ENCODE measurements at regions not wholly inside any gene's neighbourhood (a gene's known extent, or its start where the extent isn't known, plus 50 kb on each side); places are given as distances from the start of the nearest gene placed in this dataset.
A peak's percentile ranks its signal among the peaks of the same experiment; 100 is the strongest.
"Not testable (repeated sequence)": the region's sequence is repeated elsewhere in the genome, so short reads cannot be mapped to it uniquely, and the experiment has no call there.

GRCh38 chr11:116335078-116335477, 437.7 kb downstream of the BUD13 start:
- no peak for DNase-seq

DNA sequence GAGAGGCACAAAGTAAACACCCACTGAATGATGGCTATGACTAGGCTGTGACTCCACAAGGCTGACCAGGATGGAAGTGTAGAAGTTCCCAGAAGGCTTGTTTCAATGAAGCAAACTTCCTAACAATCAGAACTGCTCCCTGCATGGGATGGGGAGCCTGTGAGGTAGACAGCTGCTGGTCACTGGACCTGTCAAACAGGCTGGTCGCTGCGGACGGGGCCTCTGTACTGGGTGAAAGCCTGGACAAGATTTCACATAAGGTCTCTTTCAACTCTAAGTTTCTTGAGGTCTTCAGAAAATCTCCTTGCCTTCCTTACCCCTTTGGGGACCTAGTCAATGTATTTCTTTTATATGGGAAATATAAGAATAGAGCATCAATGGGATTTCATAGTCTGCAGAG, 438.2 kb downstream of the BUD13 start:
- DNase-seq, result no peak

GRCh38 chr11:116333001-116333535, 439.7 kb downstream of the BUD13 start:
- no peak for DNase-seq

DNA sequence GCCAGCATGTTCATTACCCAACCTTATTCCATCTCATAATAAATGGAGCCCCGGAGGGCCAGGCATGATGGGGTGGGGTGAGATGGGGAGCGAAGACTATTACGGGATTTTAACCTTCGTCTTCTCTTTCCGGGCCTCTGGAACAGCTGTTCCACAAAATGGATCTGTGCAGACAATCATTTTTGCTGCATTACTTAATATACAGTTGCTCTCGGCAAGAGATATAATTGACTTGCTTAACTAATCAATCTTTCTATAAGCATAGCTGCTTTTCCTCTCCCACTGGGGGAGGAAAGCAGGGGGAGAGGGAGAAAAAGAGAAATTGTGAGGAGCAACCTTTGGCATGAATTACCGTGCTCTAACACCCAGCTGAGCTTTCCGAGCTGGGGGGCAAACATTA, 440.4 kb downstream of the BUD13 start:
- DNase-seq, result no peak

DNA sequence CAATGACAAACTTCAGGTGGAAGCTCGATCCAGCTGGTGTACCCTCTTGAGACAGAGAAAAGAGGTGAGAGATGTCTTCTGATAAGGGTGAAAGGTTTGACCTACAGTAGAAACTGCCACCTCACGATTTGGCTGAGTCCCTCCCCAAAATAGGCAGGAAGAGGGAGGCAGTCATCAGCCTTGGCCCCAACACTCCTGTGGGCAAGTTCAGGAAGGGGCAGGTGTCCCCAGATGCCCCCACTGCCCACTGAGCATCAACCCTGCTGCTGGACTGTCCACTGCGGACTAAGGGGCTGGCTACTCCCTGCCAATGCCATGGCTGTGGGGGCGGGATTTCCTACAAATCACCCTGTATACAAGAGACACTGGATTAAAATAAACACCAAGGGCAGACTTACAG, 441.4 kb downstream of the BUD13 start:
- DNase-seq, result no peak

DNA sequence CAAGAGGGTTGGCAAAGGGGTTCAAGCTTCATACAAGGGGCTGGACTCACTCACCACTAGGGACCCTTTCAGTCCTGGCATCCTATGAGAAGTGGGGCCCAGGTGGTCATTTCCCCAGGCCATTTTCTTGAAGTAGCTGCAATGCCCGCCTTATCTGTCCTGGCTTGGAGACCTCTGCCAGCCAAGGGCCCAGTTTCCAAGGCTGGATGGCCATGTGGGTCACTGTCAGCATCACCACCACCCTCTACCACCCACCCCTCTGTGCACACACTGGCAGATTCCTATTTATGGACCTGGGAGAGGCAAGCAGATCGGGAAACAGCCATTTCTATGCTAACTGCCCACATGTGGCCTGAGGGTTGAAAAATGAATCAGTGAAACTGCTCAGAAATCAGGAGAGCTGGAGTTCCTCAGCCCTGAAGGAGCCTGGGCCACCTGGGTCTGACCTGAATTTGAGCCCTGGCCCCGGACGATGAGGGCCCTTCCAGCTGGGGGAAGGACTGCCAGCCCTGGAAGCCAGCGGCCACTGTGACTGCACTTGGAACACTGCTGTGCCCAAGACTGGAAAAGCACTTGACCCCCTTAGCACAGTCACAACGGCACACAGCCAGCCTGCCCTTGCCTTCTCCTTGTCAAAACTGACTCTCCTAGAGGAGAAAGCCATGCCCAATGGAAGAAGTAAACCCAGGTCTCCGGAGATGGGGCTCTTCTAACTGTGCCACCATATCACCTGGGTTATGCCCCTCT, 442.2 kb downstream of the BUD13 start:
- no peak for DNase-seq

GRCh38 chr11:116329354-116330090, 443.3 kb downstream of the BUD13 start:
- DNase-seq, result no peak

GRCh38 chr11:116328851-116329250, 443.9 kb downstream of the BUD13 start:
- DNase-seq, result no peak

DNA sequence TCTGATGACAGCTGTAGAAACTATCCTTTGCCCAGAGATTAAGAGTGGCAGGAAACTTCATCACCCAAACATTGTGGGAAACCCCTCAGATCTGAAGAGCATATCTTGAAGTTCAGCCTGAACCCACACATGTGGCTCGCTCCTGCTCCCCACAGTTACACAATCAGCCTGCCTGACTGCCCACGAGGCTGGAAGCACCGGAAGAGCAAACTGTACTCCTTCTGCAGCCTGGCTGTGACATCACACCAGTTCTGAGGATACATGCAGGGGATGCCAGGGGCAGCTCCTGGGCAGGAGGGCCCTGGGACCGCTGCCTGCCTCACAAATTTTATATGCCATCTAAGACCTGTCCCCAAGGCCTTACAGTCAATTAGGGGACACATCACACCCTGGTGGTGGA, 444.4 kb downstream of the BUD13 start:
- DNase-seq, result no peak

DNA sequence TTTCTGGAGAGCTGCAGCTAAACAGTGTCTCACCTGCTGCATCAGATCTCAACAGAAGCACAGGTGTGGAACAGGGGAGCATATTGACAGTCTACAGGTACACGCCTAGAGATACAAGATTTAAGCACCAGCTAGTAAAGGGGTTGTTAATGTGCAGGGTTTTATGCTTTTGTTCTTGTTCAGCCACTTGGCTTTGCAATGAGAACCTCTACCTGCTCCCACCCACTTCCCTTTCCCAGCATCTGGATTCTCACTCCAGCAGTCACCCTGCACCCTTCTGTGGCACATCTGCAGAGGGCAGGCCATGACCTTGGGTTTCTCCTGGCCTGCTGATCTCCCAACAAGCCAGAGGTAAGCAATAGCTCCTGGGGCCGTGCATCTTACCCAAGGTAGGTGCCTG, 446.6 kb downstream of the BUD13 start:
- no peak for DNase-seq

DNA sequence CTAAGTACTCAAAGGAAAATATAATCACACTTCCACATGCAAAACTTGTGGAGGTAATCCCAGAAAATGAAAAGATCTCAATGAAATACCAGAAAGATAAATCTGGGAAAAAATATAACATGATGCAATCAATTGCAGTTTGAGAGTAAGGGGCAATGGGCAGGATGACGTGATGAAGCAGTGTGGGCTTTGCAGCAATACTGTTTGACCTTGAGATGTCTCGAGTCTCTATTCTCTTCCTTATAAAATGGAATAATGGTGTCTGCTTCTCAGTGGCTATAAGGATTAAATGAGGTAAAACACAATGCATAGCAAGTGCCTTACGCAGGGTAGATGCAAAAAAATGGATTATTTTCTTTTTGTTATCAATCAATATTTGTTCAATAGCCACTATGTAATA, 447.5 kb downstream of the BUD13 start:
- DNase-seq, result no peak

GRCh38 chr11:116324077-116324476, 448.7 kb downstream of the BUD13 start:
- DNase-seq, result not testable (repeated sequence)

DNA sequence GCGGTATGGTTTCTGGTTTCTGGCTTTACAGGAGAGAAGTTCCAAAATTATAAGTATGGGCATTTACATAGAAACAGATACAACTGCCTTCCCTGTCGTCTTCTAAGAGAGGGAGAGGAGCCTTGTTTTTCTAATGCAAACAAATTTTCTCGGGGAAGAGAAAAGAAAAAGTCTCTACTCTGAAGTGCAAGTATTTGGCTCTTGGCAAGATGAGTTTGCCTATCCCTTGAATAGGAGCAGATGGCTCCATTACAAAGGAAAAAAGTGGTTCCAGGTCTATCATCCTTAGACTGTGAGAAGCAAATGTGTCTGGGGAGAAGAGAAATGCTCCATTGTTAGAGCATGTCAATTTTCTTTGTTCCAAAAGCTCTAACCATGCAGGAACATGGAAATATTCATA, 455.6 kb downstream of the BUD13 start:
- no peak for DNase-seq

GRCh38 chr11:116314006-116314405, 458.8 kb downstream of the BUD13 start:
- no peak for DNase-seq

- DNase-seq, result peak; percentile 37
These were observed 460.0 kb downstream of the BUD13 start for GRCh38 chr11:116312570-116313391.

GRCh38 chr11:116311206-116311605, 461.6 kb downstream of the BUD13 start:
- no peak for DNase-seq

DNA sequence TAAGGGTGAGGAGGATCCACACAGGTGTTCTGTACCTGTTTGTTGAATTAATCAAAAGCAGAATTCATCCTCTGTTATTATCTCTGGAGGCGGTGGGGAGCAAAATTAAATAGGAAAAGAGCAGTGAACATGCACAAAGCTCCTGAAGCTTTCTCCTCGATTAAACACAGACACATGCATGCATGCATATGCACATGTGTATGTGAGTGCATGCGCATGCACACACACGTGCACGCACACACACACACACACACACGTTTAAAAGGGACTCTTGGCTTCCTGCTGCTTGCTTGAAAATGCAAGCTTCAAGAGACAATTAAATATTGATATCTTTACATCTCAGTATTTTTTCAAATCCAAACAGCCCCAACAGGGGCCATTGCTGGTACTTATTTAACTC, 462.1 kb downstream of the BUD13 start:
- no peak for DNase-seq

- peak; percentile 11 for DNase-seq
These were observed 462.6 kb downstream of the BUD13 start for GRCh38 chr11:116310226-116310625.

DNA sequence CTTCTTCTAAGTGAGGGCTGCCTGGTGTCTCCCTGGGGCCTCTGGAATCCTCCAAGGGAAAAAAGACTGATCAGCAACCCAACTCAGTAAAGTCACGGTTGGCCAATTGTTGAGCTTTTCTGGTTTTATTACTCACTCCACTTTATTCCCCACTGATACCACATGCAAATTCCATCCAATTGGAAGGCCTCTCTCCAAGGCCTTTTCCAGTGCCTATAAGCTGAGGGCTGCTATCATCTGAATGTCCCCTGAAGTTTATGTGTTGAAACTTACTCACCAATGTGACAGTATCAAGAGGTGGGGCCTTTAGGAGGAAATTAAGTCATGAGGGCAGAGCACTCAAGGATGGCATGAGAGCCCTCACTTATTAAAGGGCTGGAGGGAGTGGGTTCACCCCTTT, 463.3 kb downstream of the BUD13 start:
- no peak for DNase-seq

DNA sequence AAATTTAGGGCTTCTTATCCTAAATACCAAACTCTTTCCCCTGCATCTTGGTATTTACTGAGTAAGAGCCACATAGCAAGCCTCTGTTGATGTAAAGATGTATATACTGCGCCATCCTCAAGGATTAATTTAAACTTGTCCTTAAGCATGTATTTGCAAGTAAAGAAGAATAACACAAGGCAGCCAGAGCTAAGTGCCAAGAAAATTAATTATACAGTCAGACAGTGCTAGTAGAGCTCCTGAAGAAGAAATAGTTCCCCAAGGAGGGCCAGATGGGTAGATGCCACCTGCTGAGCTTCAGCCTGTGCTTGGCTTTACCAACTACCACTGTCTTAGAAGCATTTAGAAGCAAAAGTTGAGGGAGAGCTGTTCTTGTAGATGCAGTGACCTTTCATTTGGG, 470.0 kb downstream of the BUD13 start:
- DNase-seq, result no peak

DNA sequence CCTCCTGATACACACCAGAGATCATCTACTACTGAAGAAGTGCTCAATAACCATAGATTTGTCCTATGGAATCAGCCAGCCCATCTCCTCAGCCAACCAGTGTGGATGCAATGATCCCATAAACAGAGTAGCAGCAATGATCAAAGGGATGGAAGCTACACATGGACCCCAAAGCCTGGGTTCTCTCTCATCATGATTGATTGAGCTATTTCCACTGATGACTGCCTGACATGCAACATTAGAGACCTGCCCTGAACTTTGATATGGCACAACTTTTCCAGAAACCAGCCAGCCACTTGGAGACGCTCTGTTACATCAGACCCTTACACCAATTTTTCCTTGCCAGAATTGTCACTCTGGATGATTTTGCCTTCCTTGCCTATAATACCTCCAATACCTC, 471.6 kb downstream of the BUD13 start:
- DNase-seq, result no peak

- DNase-seq, result no peak
These were observed 472.6 kb downstream of the BUD13 start for GRCh38 chr11:116300232-116300631.

- no peak for DNase-seq
These were observed 478.2 kb downstream of the BUD13 start for GRCh38 chr11:116294630-116295029.

All from skin of body (tissue), 1 donor.